OCI-LY7 (cell line): ENCODE measurements at regions not wholly inside any gene's neighbourhood (a gene's known extent, or its start where the extent isn't known, plus 50 kb on each side); places are given as distances from the start of the nearest gene placed in this dataset.

ENCODE experiments used
- BruUV-seq: library from RNA; stranded (reverse); fragments of 400-500 nt; replicated peaks from 2 replicates; lab custom pipeline; 2021; lab: Mats Ljungman, UMichigan
- CTCF ChIA-PET: fragments of 300-600 bp; sonication (Branson Sonifier 250); formaldehyde crosslinking; loops from one replicate; lab custom pipeline; 2022; ENCODE audit warnings: antibody characterized with exemption; ENCODE audit not compliant: unreplicated experiment; lab: Charles Lee
- POLR2A ChIA-PET: fragments of 300-600 bp; sonication (Branson Sonifier 250); formaldehyde crosslinking; loops from one replicate; lab custom pipeline; 2022; ENCODE audit warnings: antibody characterized with exemption; lab: Charles Lee
- DNase-seq: peaks from one replicate; pipeline ENCODE4 v3.0.0-alpha.2; 2015; ENCODE audit warnings: low spot score
- H2AFZ ChIP-seq: fragments of 200-600 bp; sonication (generic), shearing (Covaris generic); 2 replicates; pipeline ENCODE4 v1.6.1; 2014; ENCODE audit warnings: mild to moderate bottlenecking, antibody characterized with exemption, low read length, moderate library complexity
- H3K27ac ChIP-seq: fragments of 200-600 bp; sonication (generic); 2 replicates; pipeline ENCODE4 v1.5.1; 2014; ENCODE audit warnings: mixed run types, low read depth, mild to moderate bottlenecking, moderate library complexity, low read length, inconsistent platforms; ENCODE audit not compliant: poor library complexity, severe bottlenecking
- H3K36me3 ChIP-seq: fragments of 200-600 bp; sonication (generic); 2 replicates; pipeline ENCODE4 v1.6.1; 2014; ENCODE audit warnings: mild to moderate bottlenecking, antibody characterized with exemption, low read length, moderate library complexity, mixed read lengths; ENCODE audit not compliant: insufficient read depth
- H3K4me1 ChIP-seq: fragments of 200-600 bp; sonication (generic); 2 replicates; pipeline ENCODE4 v1.5.1; 2014; ENCODE audit warnings: mild to moderate bottlenecking, low read length; ENCODE audit not compliant: insufficient read depth, poor library complexity, severe bottlenecking
- H3K4me2 ChIP-seq: fragments of 200-600 bp; sonication (generic); 2 replicates; pipeline ENCODE4 v1.6.1; 2014; ENCODE audit warnings: mild to moderate bottlenecking, low read length
- H3K4me3 ChIP-seq: fragments of 200-600 bp; sonication (generic); 2 replicates; pipeline ENCODE4 v1.5.1; 2014; ENCODE audit warnings: mild to moderate bottlenecking, low read depth, low read length; ENCODE audit not compliant: poor library complexity, severe bottlenecking
- H3K79me2 ChIP-seq: fragments of 200-600 bp; sonication (generic); 2 replicates; pipeline ENCODE4 v1.6.1; 2016; ENCODE audit warnings: low read depth, mild to moderate bottlenecking, low read length, moderate library complexity, mixed read lengths; ENCODE audit not compliant: insufficient read depth
- H3K9me2 ChIP-seq: fragments of 200-600 bp; sonication (generic); 2 replicates; pipeline ENCODE4 v1.6.1; 2016; ENCODE audit warnings: mild to moderate bottlenecking, low read length, mixed read lengths; ENCODE audit not compliant: insufficient read depth
- H3K9me3 ChIP-seq: fragments of 200-600 bp; sonication (generic); 2 replicates; pipeline ENCODE4 v1.6.1; 2014; ENCODE audit warnings: mild to moderate bottlenecking, mixed run types, low read length, mixed read lengths
- H4K20me1 ChIP-seq: fragments of 200-600 bp; sonication (generic); 2 replicates; pipeline ENCODE4 v1.6.1; 2014; ENCODE audit warnings: mild to moderate bottlenecking, antibody characterized with exemption, low read length, moderate library complexity, mixed read lengths; ENCODE audit not compliant: insufficient read depth
- CTCF ChIP-seq: fragments of 200-600 bp; sonication (generic); conservative IDR thresholded peaks from 2 replicates; pipeline ENCODE4 v1.5.1; 2014; ENCODE audit warnings: mild to moderate bottlenecking, antibody characterized with exemption, low read length, moderate library complexity, mixed read lengths
- EZH2phosphoT487 ChIP-seq: fragments of 200-600 bp; sonication (generic); IDR thresholded peaks from 2 replicates; pipeline ENCODE4 v1.6.1; 2018; ENCODE audit warnings: low read depth, borderline replicate concordance, mild to moderate bottlenecking, mixed run types, antibody characterized with exemption, low read length, moderate library complexity, mixed read lengths
- intact Hi-C: fragments of 100-400 bp; cut with micrococcal nuclease; formaldehyde crosslinking; loops from one replicate; pipeline ENCODE4 v1.10.0; 2022; ENCODE audit not compliant: unreplicated experiment

- Histone ChIP-seq H3K79me2 (no peaks in the 10 kb centered on the region), H3K4me2 (no peak overlapping the region), H3K4me1 (peaks cover 20% of the 10 kb centered on the region), H3K4me3 (no peak overlapping the region), H3K36me3 (no peaks in the 10 kb centered on the region), H3K9me3 (no peaks in the 10 kb centered on the region), H4K20me1 (no peaks in the 10 kb centered on the region), H2AFZ (no peak overlapping the region), H3K27ac (no peak overlapping the region), H3K9me2 (no peaks in the 10 kb centered on the region)
- ChIA-PET POLR2A (no interaction called here), CTCF (no interaction called here)
- TF ChIP-seq CTCF (no peak), EZH2phosphoT487 (no peak)
- no TSS peak for BruUV-seq
- intact Hi-C loops: no loop called here
- no peak for DNase-seq
Measured at GRCh38 chr3:127092776-127093175, 100.2 kb upstream of the PRR23E start.

- no TSS peak for BruUV-seq
- H3K4me1 ChIP-seq: peaks cover 20% of the 10 kb centered on the region
- H3K79me2 ChIP-seq: no peaks in the 10 kb centered on the region
- H3K9me2 ChIP-seq: no peaks in the 10 kb centered on the region
- H2AFZ ChIP-seq: no peak overlapping the region
- no peak overlapping the region for H3K27ac ChIP-seq
- intact Hi-C loops: no loop called here
- no peak overlapping the region for H3K4me3 ChIP-seq
- H3K9me3 ChIP-seq: no peaks in the 10 kb centered on the region
- TF ChIP-seq EZH2phosphoT487 (no peak), CTCF (no peak)
- ChIA-PET CTCF (no interaction called here), POLR2A (no interaction called here)
- no peak overlapping the region for H3K4me2 ChIP-seq
- no peaks in the 10 kb centered on the region for H4K20me1 ChIP-seq
- DNase-seq: no peak
- H3K36me3 ChIP-seq: no peaks in the 10 kb centered on the region
Measured at GRCh38 chr3:127093312-127093711, 99.6 kb upstream of the PRR23E start.

GRCh38 chr3:127095774-127096173 lies 97.2 kb upstream of the PRR23E start:
- BruUV-seq: no TSS peak
- Histone ChIP-seq H3K36me3 (no peaks in the 10 kb centered on the region), H2AFZ (no peak overlapping the region), H3K4me1 (peaks cover 8% of the 10 kb centered on the region), H3K9me3 (no peaks in the 10 kb centered on the region), H3K9me2 (no peaks in the 10 kb centered on the region), H4K20me1 (no peaks in the 10 kb centered on the region), H3K79me2 (no peaks in the 10 kb centered on the region), H3K27ac (no peak overlapping the region), H3K4me2 (no peak overlapping the region), H3K4me3 (no peak overlapping the region)
- ChIA-PET CTCF (no interaction called here), POLR2A (no interaction called here)
- TF ChIP-seq EZH2phosphoT487: no peak
- TF ChIP-seq CTCF: no peak
- no peak for DNase-seq
- intact Hi-C loops: no loop called here
